SK-N-SH treated with all-trans-retinoic acid at 6 μM for 48 hours (cell line): ENCODE measurements at regions not wholly inside any gene's neighbourhood (a gene's known extent, or its start where the extent isn't known, plus 50 kb on each side); places are given as distances from the start of the nearest gene placed in this dataset.

ENCODE experiments used
- ATAC-seq: fragments of 200-7000 bp; cut with Tn5 transposase; 3 replicates; pipeline ENCODE4 v1.9.1; 2020; ENCODE audit warnings: mild to moderate bottlenecking, moderate library complexity
- ARNTL ChIP-seq: fragments of 450-650 bp; formaldehyde crosslinking; IDR thresholded peaks from 2 replicates; pipeline ENCODE4 v1.5.0; 2020; ENCODE audit warnings: low read depth, mild to moderate bottlenecking, moderate library complexity, borderline replicate concordance
- BACH2 ChIP-seq: fragments of 250-450 bp; sonication (Bioruptor Pico); IDR thresholded peaks from 2 replicates; pipeline ENCODE4 v1.9.0; 2021; ENCODE audit warnings: mild to moderate bottlenecking, borderline replicate concordance
- CSDC2 ChIP-seq: fragments of 250-450 bp; sonication (Bioruptor Pico); IDR thresholded peaks from 2 replicates; pipeline ENCODE4 v1.5.0; 2020; ENCODE audit warnings: mild to moderate bottlenecking, moderate library complexity
- GLIS3 ChIP-seq: fragments of 250-450 bp; sonication (Bioruptor Pico); IDR thresholded peaks from 2 replicates; pipeline ENCODE4 v1.5.0; 2020; ENCODE audit warnings: mild to moderate bottlenecking, moderate library complexity
- OSR1 ChIP-seq: fragments of 250-450 bp; sonication (Bioruptor Pico); IDR thresholded peaks from 2 replicates; pipeline ENCODE4 v1.8.0; 2022; ENCODE audit warnings: moderate library complexity, mild to moderate bottlenecking, inconsistent platforms
- PPARA ChIP-seq: fragments of 250-450 bp; sonication (Bioruptor Pico); IDR thresholded peaks from 2 replicates; pipeline ENCODE4 v1.5.0; 2020; ENCODE audit warnings: mild to moderate bottlenecking, borderline replicate concordance
- TCF4 ChIP-seq: fragments of 250-450 bp; sonication (Bioruptor Pico); IDR thresholded peaks from 2 replicates; pipeline ENCODE4 v1.8.0; 2021; ENCODE audit warnings: mild to moderate bottlenecking, moderate library complexity, borderline replicate concordance
- TOX ChIP-seq: fragments of 250-450 bp; sonication (Bioruptor Pico); IDR thresholded peaks from 2 replicates; pipeline ENCODE4 v1.8.0; 2021; ENCODE audit warnings: mild to moderate bottlenecking, moderate library complexity, borderline replicate concordance
- ZC3H10 ChIP-seq: fragments of 250-450 bp; sonication (Bioruptor Pico); IDR thresholded peaks from 2 replicates; pipeline ENCODE4 v1.5.1; 2021; ENCODE audit warnings: mild to moderate bottlenecking, moderate library complexity
- ZFP3 ChIP-seq: fragments of 250-450 bp; sonication (Bioruptor Pico); IDR thresholded peaks from 2 replicates; pipeline ENCODE4 v1.5.0; 2020; ENCODE audit warnings: mild to moderate bottlenecking, moderate library complexity
- ZFP30 ChIP-seq: fragments of 450-650 bp; formaldehyde crosslinking; IDR thresholded peaks from 2 replicates; pipeline ENCODE4 v1.5.0; 2022; ENCODE audit warnings: mild to moderate bottlenecking, moderate library complexity
- ZNF565 ChIP-seq: fragments of 450-650 bp; formaldehyde crosslinking; conservative IDR thresholded peaks from 2 replicates; pipeline ENCODE4 v1.5.0; 2020; ENCODE audit warnings: low read depth, mild to moderate bottlenecking, moderate library complexity
- ZNF8 ChIP-seq: fragments of 450-650 bp; formaldehyde crosslinking; IDR thresholded peaks from 2 replicates; pipeline ENCODE4 v1.5.0; 2020; ENCODE audit warnings: mild to moderate bottlenecking, moderate library complexity
- TF ChIP-seq, protein P1 (sequence below): fragments of 250-450 bp; sonication (Bioruptor Pico); IDR thresholded peaks from 2 replicates; pipeline ENCODE4 v1.8.0; 2020; ENCODE audit warnings: mild to moderate bottlenecking, moderate library complexity, borderline replicate concordance
- TF ChIP-seq, protein P2 (sequence below): fragments of 250-450 bp; sonication (Bioruptor Pico); IDR thresholded peaks from 2 replicates; pipeline ENCODE4 v1.8.0; 2021; ENCODE audit warnings: low read depth, mild to moderate bottlenecking, moderate library complexity, borderline replicate concordance
- TF ChIP-seq, protein P3 (sequence below): fragments of 250-450 bp; sonication (Bioruptor Pico); IDR thresholded peaks from 2 replicates; pipeline ENCODE4 v1.5.1; 2021; ENCODE audit warnings: mild to moderate bottlenecking, moderate library complexity
- TF ChIP-seq, protein P4 (sequence below): fragments of 250-450 bp; sonication (Bioruptor Pico); IDR thresholded peaks from 2 replicates; pipeline ENCODE4 v1.5.0; 2020; ENCODE audit warnings: mild to moderate bottlenecking, moderate library complexity
- TF ChIP-seq, protein P5 (sequence below): fragments of 250-450 bp; sonication (Bioruptor Pico); IDR thresholded peaks from 2 replicates; pipeline ENCODE4 v1.5.1; 2020; ENCODE audit warnings: low read depth, mild to moderate bottlenecking, moderate library complexity

DNA sequence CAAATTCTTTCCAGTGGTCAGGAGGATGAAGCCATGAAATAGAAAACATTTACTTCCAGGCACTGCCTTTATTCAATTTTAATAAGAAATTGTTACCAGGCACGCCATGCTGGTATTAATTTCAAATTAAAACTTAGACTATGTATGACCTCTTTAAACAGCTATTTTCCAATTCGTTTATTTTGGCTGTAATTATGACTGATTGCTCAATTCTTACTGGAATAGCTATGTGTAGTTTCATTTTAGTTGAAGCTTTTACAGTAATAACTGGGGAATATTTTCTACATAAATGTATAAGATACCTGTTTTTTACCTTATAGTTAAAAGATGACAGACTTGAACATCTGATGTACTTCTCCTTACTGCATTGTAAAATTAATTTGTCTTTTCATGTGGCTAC, 480.0 kb upstream of the GOLIM4 start (continued):
- TF ChIP-seq, protein P1, sequence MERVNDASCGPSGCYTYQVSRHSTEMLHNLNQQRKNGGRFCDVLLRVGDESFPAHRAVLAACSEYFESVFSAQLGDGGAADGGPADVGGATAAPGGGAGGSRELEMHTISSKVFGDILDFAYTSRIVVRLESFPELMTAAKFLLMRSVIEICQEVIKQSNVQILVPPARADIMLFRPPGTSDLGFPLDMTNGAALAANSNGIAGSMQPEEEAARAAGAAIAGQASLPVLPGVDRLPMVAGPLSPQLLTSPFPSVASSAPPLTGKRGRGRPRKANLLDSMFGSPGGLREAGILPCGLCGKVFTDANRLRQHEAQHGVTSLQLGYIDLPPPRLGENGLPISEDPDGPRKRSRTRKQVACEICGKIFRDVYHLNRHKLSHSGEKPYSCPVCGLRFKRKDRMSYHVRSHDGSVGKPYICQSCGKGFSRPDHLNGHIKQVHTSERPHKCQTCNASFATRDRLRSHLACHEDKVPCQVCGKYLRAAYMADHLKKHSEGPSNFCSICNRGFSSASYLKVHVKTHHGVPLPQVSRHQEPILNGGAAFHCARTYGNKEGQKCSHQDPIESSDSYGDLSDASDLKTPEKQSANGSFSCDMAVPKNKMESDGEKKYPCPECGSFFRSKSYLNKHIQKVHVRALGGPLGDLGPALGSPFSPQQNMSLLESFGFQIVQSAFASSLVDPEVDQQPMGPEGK (CRISPR knock-in tag), result no peak

DNA sequence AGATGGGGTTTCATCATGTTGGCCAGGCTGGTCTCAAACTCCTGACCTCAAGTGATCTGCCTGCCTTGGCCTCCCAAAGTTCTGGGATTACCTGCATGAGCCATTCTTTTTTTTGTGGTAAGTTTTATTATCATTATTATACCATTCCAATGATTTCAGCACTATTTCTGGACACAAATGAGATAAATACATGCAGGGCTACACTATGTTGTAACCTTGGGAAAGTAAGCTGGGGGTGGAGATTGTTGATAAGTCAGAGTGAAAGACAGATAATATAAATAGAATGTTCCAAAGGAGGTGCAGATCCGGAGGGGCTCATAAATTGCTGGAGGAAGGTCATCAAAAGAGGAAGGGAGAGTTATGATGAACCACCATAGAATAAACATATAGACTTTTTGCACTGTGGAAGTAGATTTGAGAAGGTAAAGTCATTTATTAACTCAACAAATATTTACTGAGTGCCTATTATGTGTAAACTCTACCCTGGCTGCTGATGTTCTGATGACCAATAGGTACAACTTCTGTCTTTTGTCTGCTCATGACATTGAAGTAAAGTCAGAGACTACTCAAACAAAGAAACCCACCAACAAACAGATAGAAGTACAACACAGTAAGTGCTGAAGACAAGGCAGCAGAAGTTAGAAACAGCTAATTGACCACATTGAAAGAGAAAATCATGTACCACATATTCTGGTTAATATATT, 478.9 kb upstream of the GOLIM4 start:
- TF ChIP-seq ZFP30 (CRISPR knock-in tag) (no peak), CSDC2 (CRISPR knock-in tag) (no peak), ZFP3 (CRISPR knock-in tag) (no peak), TOX (CRISPR knock-in tag) (no peak), BACH2 (no peak), ZC3H10 (CRISPR knock-in tag) (no peak), ZNF565 (CRISPR knock-in tag) (no peak), ARNTL (CRISPR knock-in tag) (no peak), PPARA (CRISPR knock-in tag) (no peak), TCF4 (CRISPR knock-in tag) (no peak), OSR1 (CRISPR knock-in tag) (no peak), ZNF8 (CRISPR knock-in tag) (no peak), GLIS3 (CRISPR knock-in tag) (no peak)
- TF ChIP-seq, protein P1 (CRISPR knock-in tag), result no peak
- TF ChIP-seq, protein P2, sequence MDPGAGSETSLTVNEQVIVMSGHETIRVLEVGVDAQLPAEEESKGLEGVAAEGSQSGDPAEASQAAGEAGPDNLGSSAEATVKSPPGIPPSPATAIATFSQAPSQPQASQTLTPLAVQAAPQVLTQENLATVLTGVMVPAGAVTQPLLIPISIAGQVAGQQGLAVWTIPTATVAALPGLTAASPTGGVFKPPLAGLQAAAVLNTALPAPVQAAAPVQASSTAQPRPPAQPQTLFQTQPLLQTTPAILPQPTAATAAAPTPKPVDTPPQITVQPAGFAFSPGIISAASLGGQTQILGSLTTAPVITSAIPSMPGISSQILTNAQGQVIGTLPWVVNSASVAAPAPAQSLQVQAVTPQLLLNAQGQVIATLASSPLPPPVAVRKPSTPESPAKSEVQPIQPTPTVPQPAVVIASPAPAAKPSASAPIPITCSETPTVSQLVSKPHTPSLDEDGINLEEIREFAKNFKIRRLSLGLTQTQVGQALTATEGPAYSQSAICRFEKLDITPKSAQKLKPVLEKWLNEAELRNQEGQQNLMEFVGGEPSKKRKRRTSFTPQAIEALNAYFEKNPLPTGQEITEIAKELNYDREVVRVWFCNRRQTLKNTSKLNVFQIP (CRISPR knock-in tag), result no peak
- TF ChIP-seq, protein P3, sequence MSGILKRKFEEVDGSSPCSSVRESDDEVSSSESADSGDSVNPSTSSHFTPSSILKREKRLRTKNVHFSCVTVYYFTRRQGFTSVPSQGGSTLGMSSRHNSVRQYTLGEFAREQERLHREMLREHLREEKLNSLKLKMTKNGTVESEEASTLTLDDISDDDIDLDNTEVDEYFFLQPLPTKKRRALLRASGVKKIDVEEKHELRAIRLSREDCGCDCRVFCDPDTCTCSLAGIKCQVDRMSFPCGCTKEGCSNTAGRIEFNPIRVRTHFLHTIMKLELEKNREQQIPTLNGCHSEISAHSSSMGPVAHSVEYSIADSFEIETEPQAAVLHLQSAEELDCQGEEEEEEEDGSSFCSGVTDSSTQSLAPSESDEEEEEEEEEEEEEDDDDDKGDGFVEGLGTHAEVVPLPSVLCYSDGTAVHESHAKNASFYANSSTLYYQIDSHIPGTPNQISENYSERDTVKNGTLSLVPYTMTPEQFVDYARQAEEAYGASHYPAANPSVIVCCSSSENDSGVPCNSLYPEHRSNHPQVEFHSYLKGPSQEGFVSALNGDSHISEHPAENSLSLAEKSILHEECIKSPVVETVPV (CRISPR knock-in tag), result no peak
- TF ChIP-seq, protein P4, sequence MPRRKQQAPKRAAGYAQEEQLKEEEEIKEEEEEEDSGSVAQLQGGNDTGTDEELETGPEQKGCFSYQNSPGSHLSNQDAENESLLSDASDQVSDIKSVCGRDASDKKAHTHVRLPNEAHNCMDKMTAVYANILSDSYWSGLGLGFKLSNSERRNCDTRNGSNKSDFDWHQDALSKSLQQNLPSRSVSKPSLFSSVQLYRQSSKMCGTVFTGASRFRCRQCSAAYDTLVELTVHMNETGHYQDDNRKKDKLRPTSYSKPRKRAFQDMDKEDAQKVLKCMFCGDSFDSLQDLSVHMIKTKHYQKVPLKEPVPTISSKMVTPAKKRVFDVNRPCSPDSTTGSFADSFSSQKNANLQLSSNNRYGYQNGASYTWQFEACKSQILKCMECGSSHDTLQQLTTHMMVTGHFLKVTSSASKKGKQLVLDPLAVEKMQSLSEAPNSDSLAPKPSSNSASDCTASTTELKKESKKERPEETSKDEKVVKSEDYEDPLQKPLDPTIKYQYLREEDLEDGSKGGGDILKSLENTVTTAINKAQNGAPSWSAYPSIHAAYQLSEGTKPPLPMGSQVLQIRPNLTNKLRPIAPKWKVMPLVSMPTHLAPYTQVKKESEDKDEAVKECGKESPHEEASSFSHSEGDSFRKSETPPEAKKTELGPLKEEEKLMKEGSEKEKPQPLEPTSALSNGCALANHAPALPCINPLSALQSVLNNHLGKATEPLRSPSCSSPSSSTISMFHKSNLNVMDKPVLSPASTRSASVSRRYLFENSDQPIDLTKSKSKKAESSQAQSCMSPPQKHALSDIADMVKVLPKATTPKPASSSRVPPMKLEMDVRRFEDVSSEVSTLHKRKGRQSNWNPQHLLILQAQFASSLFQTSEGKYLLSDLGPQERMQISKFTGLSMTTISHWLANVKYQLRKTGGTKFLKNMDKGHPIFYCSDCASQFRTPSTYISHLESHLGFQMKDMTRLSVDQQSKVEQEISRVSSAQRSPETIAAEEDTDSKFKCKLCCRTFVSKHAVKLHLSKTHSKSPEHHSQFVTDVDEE, result no peak
- TF ChIP-seq, protein P5, sequence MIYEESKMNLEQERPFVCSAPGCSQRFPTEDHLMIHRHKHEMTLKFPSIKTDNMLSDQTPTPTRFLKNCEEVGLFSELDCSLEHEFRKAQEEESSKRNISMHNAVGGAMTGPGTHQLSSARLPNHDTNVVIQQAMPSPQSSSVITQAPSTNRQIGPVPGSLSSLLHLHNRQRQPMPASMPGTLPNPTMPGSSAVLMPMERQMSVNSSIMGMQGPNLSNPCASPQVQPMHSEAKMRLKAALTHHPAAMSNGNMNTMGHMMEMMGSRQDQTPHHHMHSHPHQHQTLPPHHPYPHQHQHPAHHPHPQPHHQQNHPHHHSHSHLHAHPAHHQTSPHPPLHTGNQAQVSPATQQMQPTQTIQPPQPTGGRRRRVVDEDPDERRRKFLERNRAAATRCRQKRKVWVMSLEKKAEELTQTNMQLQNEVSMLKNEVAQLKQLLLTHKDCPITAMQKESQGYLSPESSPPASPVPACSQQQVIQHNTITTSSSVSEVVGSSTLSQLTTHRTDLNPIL (CRISPR knock-in tag), result no peak
- ATAC-seq, result no peak
